ENCODE measurements at regions not wholly inside any gene's neighbourhood (a gene's known extent, or its start where the extent isn't known, plus 50 kb on each side); places are given as distances from the start of the nearest gene placed in this dataset.

- TF ChIP-seq POLR2A (IDR thresholded peaks at IDR 0.05; ENCODE audit: low read length) (no peak), GATA1 (IDR thresholded peaks at IDR 0.05; ENCODE audit: low read depth, low read length) (no peak)
Observed at GRCh38 chr2:228762565-228762964, 508.5 kb downstream of the PID1 start.
